ENCODE measurements at regions not wholly inside any gene's neighbourhood (a gene's known extent, or its start where the extent isn't known, plus 50 kb on each side); places are given as distances from the start of the nearest gene placed in this dataset.

DNA sequence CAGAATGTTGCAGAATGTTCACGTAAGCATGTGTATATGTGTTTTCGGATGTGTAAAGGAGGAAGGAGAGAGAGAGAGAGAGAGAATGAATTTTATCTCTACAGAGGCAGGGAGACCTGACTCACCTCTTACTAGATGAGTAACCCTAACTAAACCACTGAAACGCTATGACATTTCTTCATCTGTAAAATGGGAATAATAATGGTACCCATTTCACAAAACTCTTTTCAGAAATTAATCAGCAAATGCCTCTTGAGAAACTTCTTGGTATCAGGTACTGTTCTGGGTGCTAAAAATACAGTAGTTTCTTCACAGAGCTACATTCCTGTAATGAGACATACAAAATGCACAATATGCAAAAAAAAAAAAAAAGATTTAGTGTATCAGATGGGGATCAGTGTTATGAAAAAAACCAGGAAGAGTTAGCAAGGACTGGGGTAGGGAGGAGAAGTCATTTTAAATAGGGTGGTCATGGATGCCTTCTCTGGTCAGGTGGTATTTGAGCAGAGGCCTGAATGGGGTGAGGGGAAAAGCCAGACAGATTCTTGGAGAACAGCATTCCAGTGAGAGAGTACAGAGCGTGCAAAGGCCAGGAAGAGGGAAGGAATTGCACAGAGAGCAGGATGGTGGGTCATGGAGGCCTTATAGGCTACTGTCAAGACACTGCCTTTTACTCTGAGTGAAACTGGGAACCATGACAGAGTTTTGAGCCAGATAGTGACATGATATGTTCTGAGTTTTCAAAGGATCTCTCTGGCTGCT is 84.9 kb upstream of the SPANXB1 start:
- TF ChIP-seq CEBPB (IDR thresholded peaks at IDR 0.05; ENCODE audit: low read depth, low read length) (no peak), RFX5 (IDR thresholded peaks at IDR 0.05; ENCODE audit: low read depth, low read length) (no peak)

Measured in IMR-90 (cell line).